ENCODE measurements at regions not wholly inside any gene's neighbourhood (a gene's known extent, or its start where the extent isn't known, plus 50 kb on each side); places are given as distances from the start of the nearest gene placed in this dataset.
A peak's percentile ranks its signal among the peaks of the same experiment; 100 is the strongest.

DNA sequence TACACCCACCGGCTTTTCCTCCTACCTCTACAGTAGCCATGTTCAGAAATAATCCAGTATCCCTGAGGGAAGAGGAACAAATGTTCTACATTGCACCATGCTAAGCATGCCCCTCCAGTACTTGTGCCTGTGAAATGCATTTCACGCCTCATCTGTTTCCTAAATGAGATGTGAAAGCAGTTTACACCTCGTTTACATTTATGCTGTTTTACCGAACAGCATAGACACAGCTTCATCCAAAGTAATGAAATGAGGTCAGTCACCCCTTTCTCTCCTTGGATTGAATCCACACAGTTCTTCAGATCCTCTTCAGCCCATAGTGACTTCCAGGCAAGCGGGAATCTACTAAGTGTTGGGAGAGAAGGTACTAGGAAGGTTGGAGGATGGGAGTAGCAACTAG is 514.3 kb downstream of the PDCD6IP start:
- TF ChIP-seq, protein P1, sequence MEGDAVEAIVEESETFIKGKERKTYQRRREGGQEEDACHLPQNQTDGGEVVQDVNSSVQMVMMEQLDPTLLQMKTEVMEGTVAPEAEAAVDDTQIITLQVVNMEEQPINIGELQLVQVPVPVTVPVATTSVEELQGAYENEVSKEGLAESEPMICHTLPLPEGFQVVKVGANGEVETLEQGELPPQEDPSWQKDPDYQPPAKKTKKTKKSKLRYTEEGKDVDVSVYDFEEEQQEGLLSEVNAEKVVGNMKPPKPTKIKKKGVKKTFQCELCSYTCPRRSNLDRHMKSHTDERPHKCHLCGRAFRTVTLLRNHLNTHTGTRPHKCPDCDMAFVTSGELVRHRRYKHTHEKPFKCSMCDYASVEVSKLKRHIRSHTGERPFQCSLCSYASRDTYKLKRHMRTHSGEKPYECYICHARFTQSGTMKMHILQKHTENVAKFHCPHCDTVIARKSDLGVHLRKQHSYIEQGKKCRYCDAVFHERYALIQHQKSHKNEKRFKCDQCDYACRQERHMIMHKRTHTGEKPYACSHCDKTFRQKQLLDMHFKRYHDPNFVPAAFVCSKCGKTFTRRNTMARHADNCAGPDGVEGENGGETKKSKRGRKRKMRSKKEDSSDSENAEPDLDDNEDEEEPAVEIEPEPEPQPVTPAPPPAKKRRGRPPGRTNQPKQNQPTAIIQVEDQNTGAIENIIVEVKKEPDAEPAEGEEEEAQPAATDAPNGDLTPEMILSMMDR (IDR thresholded peaks at IDR 0.05; ENCODE audit: low read depth, low read length, missing control alignments) = no peak
- H3K4me3 ChIP-seq (ENCODE audit: low read depth, low read length) = no peak overlapping the region
- no peak for DNase-seq (ENCODE audit: low read depth)

DNA sequence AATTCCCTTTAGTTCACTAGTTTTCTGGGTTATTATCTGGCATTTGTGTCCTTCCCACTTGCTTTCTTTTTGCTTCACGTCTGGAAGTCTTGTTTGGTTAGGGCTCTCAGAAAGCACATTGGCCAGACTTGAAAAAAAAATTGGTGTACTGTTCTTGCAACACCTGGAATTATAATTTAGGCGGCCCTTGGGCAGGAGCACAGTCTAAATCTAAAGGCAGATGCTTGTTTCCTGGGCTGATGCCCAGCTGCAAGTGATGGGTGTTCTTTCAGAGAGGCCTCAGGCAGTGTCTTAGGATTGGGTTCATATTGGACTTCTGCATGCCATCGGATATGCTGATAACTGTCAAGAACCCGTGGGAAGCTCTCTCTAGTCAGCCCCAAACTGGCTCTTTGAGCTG is 521.5 kb downstream of the PDCD6IP start:
- DNase-seq (ENCODE audit: low read depth) = no peak
- H3K4me3 ChIP-seq (ENCODE audit: low read depth, low read length) = no peak overlapping the region
- TF ChIP-seq, protein P1 (IDR thresholded peaks at IDR 0.05; ENCODE audit: low read depth, low read length, missing control alignments) = no peak

DNA sequence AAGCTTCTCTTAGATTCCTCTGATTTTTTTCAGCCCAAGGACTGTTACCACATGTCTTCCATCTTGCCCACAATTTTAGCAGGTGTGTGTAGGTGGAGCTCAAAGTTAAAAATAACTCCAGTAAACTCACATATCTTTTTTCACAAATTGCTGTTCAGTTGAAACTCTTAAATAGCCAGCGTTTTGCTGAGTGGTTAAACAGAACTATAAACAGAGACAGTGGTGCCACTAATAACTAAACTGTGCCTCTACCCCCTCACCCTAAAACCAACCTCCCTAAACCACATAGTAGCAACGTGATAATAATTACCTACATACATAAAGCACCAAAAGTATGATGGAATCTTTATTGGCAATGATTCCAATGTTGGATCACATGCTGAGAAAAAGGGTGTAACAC is 525.1 kb downstream of the PDCD6IP start:
- peak; percentile 5 for DNase-seq (ENCODE audit: low read depth)
- no peak overlapping the region for H3K4me3 ChIP-seq (ENCODE audit: low read depth, low read length)
- TF ChIP-seq, protein P1 (IDR thresholded peaks at IDR 0.05; ENCODE audit: low read depth, low read length, missing control alignments) = no peak

DNA sequence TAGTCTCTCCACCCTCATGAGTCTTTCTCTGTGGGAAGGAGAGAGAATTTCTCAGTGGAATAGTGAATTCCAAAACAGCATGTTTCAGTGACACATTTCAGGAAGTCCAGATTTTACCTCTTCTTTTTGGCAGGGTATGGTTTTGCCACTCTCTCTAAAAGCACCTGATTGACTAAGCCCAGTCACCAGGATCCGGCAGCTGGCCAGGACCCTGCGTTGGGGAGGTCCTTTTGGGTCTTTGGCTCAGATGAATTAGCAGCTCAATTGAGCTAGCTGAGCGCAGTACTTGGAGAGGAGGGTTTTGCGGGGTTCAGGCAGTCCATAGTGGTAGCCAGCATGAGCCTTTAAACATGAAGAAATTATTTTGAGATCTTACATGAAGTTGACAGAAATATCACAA is 548.2 kb downstream of the PDCD6IP start:
- H3K4me3 ChIP-seq (ENCODE audit: low read depth, low read length) = no peak overlapping the region
- TF ChIP-seq, protein P1 (IDR thresholded peaks at IDR 0.05; ENCODE audit: low read depth, low read length, missing control alignments) = no peak
- DNase-seq (ENCODE audit: low read depth) = no peak

DNA sequence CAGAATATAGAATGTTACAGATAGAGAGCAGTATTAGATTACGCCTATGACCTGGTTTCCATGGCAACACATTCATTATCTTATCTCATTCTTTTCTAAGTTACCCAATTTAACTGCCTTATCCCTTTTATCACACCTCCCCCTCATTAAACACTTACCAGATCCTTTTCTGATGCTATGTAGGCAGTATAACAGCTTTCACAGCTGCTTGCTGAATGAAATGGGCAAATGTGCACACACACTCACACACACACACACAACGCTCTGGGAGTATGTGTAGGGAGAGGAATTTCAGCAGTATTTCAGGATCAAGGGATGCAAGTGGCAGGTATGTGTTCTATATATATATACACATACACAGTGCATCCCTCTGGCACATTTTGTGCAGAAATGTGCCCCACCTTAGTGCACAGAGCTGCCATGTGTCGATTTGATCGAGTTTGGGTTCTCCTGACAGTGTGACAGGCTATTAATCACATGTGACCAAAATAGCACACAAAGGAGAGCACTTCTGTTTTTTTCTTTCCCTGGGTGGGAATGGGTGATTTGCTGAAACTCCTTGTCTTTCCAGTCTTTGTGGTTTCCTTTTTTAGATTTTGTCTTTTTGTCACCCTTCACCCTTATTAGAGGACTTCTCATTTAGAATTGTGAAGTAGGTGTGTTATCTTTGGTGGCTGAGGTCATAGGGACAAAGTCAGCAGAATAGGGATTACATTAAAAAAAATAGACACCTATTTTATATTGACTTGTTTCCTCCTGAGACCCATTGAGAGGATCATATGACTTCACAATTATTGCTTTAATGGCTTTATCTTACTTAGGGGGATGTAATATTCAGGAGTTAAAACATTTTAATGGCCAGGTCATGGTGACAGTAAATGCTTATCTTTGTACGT is 553.7 kb downstream of the PDCD6IP start:
- no peak for DNase-seq (ENCODE audit: low read depth)
- TF ChIP-seq, protein P1 (IDR thresholded peaks at IDR 0.05; ENCODE audit: low read depth, low read length, missing control alignments) = no peak
- H3K4me3 ChIP-seq (ENCODE audit: low read depth, low read length) = no peak overlapping the region

DNA sequence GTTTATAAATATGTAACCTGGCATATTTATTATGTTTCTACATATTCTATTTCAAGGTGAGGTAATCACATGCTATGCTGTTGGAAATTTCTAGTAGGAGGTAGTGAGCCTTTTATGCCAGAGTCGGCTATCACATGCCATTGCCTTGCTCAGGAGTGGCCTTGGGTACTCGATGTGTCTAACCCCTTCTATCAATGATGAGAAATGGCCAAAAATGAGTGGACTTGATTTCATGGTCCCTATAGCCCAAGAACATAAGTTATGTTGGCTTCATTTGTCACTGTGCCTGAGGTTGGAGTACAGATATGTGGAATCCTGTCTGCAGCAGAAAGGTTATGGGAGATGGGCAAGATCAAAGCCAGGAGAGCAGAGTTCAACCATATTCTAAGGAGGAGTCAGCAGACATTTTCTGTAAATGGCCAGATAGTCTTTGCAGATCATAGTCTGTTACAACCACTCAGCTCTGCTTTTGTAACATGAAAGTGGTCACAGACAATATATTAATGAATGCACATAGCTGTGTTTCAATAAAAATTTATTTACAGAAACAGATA is 554.4 kb downstream of the PDCD6IP start:
- TF ChIP-seq, protein P1 (IDR thresholded peaks at IDR 0.05; ENCODE audit: low read depth, low read length, missing control alignments) = no peak
- DNase-seq (ENCODE audit: low read depth) = no peak
- H3K4me3 ChIP-seq (ENCODE audit: low read depth, low read length) = no peak overlapping the region

All from GM12864 (cell line).